NCI-H526 treated with DMSO at 0.1 percent for 48 hours (cell line): ENCODE measurements at regions not wholly inside any gene's neighbourhood (a gene's known extent, or its start where the extent isn't known, plus 50 kb on each side); places are given as distances from the start of the nearest gene placed in this dataset.
A peak's percentile ranks its signal among the peaks of the same experiment; 100 is the strongest.

ENCODE experiments used
- DNase-seq: peaks from one replicate; lab custom pipeline; 2025; lab: John Stamatoyannopoulos, UW

DNA sequence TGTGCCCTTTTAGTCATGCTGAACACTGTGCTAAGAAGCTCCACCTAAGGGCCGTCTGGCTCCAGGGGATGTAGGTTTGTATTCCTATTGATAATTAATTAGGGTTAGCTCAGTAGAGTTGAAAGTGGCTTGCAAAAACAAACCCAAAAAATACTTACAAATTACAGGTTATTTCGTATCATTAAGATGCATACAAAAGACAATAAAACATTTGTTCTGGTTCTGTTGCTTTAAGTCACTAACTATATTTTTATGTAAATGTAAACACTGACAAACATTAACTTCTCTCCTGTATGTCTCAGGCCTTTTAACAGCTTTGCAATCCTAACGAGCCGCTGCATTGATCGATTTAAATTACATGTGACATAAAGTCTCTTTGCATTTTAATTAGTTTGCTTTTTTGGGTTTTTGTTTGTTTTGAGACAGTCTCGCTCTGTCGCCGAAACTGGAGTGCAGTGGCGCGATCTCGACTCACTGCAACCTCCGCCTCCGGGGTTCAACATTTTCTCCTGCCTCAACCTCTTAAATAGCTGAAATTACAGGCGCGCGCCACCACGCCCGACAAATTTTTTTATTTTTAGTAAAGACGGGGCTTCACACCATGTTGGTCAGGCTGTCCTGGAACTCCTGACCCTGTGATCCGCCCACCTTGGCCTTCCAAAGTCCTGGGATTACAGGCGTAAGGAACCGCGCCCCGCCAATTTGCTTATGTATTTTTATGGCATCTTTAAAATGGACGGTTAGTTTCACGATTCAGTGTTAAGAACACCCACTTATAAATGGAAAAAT lies 110.9 kb downstream of the HFE start:
- peak; percentile 57 for DNase-seq

DNA sequence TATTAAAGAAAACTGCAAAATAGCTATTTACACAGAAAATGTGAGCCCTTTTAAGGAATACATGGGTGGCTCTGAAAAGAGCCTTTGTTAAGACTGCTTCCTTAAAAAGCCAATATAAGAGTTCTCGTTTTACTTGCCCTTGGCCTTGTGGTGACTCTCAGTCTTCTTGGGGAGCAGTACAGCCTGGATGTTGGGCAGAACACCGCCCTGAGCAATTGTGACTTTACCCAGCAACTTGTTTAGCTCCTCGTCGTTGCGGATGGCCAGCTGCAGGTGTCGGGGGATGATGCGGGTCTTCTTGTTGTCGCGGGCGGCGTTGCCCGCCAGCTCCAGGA lies 111.5 kb downstream of the HFE start:
- DNase-seq = peak; percentile 64

DNA sequence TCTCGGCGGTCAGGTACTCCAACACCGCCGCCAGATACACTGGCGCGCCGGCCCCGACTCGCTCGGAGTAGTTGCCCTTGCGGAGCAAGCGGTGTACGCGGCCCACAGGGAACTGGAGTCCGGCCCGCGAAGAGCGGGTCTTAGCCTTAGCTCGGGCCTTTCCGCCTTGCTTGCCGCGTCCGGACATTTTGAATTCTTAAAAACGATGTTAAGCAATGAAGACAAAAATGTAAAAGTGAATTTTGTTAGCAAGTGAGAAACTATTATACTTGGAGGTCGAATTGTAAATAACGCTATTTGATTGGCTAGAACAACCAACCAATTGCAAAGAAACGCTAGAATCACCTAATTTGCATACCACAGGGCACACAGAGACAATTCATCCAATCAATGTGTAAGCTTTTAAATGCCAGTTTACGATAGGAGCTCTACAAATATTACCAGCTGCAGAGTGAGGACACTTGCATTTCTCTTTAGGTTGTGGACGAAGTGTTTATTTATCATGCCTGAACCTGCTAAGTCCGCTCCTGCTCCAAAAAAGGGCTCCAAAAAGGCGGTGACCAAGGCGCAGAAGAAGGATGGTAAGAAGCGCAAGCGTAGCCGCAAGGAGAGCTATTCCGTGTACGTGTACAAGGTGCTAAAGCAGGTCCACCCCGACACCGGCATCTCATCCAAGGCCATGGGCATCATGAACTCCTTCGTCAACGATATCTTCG lies 112.0 kb downstream of the HFE start:
- peak; percentile 97 for DNase-seq

DNA sequence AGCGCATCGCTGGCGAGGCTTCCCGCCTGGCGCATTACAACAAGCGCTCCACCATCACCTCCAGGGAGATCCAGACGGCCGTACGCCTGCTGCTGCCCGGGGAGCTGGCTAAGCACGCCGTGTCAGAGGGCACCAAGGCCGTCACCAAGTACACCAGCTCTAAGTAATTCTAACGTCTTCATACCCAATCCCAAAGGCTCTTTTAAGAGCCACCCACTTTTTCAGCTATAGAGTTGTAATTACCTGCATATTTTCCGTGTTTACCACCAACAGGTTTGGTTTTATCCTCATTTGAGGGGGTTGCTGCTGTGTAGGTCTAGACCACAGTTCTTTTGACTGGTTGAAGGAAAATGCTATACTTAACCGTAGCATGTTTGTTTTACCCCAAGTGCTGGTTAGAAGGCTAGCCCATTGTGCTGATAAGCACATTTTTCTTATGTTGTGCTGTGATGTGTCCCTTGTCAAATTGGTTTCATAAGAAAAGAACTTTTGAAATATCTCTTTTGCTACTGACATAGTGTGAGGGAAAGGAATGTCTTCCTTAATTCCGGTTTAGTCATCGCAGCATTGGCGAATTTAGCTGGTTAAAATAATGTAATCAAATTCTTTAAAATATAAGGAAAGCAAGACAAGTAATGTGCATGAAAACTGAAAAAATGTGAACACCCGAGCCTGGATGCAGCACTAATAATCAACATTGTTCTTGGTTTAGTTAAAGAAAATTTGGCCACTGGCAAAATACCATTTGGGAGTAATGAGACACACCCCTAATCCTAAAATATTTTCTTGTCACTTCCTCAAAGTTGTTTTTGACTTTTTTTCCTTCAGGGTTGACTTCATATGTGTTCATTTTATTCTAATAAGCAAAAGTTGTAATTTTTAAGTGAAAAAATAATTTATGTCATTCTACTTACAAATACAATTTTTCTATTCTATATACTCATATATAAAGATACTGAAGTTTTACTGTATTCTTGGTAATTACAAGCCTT lies 112.8 kb downstream of the HFE start:
- DNase-seq = peak; percentile 73

DNA sequence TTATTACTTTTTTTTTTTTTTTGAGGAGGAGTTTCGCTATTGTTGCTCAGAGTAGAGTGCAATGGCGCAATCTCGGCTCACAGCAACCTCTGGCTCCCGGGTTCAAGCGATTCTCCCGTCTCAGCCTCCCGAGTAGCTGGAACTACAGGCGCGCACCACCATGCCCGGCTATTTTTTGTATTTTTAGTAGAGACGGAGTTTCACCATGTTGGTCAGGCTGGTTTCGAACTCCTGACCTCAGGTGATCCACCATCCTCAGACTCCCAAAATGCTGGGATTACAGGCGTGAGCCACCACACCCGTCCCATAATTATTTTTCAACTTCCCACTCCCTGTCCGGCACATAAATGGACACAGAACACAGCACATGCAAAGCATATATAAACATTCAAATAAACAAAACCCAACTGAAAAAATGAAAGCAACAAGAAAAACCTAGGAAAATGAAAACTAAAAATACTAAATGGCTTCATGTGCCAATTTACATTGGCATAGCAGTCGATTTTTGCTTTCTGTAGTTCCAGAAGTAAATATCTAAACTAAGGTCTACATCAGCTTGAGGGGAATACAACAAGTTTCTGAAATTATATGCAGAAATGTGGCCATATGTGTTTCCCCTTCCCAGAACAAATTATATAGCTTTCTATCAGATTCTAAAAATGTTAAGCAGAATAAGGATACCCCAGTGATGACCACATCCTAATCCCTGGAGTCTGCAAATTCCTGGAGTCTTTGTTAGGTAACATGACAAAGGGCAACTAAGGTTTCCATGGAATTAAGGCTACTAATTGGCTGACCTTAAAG lies 113.9 kb downstream of the HFE start:
- no peak for DNase-seq

DNA sequence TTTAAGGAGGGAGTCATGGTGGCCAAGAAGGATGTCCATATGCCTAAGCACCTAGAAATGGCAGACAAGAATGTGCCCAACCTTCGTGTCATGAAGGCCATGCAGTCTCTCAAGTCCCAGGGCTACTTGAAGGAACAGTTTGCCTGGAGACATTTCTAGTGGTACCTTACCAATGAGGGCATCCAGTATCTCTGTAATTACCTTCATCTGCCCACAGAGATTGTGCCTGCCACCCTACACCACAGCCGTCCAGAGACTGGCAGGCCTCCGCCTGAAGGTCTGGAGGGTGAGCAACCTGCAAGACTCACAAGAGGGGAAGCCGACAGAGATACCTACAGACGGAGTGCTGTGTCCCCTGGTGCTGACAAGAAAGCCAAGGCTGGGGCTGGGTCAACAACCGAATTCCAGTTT lies 115.0 kb downstream of the HFE start:
- DNase-seq = no peak

DNA sequence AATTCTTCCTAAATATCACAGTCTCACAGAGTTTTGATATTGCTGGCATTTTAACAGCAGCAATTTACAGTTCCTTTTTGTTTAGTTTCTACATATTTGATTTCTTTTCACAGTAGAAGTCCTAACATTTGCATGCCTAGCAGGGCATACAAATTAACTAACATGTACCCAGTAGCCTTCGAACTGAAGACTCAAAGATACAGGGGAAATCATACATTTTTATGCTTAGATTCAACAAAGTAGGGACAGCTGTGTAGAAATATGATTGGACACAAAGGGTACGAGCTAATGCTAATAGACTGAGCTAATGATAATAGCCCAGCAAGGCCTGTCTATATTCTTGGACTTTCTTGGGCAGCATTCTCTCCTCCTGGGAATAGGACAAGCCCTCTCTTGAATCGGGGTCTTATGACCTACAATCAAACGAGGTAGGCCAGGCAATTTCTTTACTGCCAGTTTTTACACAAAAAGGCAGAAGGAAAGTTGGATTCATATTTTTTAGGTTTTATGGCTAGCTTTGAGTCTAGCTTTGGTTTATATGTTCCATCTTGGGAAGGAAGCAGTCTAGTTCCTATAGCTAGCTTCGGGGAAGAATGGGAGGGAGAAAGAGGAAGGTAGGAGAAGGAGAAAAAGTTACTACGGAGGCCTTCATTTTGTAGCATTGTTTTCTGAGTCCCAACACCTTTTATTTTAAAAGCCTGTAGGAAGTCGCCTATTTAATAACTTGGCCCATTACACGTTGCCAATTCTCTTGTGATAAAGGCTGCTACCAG lies 115.8 kb downstream of the HFE start:
- DNase-seq = no peak

DNA sequence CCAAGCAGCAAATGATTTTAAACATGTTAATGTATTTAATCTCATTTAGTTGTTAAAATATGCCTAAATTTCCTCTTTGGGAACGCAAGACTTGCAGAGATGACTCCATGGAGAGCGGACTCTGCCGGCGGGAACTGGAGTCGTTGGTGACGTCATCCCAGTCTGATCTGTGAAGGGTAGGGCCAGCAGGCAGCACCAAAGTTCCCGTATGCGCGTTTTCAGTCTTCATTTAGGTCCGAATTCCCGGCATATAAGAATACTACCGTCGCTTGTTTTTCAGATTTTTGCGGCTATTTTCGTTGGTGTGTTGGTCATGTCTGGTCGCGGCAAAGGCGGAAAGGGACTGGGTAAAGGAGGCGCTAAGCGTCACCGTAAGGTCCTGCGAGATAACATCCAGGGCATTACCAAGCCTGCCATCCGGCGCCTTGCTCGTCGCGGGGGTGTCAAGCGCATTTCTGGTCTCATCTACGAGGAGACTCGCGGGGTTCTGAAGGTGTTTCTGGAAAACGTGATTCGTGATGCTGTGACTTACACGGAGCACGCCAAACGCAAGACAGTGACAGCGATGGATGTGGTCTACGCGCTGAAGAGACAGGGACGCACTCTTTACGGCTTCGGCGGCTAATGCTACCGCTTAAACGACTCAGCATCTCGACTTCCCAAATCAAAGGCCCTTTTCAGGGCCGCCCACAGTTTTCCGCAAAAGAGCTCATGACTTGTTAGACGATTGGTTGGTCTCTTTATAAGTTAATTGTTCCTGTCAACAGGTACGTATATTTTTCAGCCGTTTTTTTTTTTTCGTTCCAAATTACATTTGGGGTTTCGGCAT lies 117.3 kb downstream of the HFE start:
- peak; percentile 96 for DNase-seq

DNA sequence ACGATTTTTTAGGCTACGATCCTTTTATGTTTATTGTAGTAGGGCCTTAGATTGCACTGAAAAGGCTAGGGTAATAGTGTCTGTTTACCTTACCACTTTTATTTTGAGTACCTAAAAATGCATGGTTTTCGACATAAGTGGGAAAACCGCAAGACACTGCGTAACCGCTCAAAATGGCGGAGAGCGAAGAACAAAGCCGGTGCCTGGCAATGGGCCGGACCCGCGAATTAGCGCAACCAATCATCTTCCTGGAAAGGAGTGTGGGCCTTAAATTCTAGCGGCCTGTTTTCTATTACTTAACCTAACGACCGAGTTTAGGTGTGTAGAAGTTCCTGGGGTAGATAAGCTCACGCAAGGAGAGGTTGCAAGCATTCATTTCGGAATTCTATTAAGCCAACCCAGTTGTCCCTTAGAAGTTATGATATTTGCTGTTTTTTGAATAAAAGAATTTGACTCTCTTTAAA lies 118.0 kb downstream of the HFE start:
- peak; percentile 78 for DNase-seq

DNA sequence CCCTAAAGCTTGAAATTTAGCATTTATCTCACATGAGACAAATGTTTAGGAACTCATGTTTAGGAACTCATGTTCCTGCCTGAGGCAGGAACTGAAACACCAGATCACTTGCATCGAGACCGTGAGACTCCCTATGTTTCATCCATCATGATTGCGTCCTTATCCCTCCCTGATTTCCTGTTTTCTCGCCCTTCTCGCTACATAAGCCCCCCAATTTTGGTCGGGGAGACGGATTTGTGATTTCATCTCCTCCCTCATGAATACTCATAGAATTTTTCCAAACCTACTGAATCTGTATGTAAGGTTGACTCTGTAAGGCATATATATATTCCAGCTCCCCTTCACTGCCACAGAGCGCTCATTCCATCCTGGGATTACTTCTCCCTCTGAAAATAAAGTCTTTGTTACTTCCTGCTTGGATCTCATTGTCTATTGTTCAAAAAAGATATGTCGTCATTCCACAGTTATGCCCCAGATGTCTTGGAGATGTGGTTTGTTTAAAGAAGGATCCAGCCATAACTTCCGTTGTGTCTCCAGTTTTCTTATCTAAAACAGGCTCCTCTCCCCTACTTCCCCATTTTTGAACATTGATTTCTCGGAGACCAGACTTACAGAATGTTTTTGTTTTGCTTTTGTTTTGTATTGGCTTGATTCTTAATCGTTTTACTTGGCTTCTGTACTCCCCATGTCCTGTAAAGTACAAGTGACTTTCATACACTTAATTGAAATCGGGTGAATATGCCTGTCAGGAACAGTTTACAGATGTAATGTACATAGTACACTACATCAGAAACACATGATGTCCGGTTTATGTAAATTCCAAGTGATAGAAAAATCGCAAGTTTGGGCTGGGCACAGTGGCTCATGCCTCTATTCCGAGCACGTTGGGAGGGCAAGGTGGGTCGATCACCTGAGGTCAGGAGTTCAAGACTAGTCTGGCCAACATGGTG lies 118.7 kb downstream of the HFE start:
- peak; percentile 57 for DNase-seq

DNA sequence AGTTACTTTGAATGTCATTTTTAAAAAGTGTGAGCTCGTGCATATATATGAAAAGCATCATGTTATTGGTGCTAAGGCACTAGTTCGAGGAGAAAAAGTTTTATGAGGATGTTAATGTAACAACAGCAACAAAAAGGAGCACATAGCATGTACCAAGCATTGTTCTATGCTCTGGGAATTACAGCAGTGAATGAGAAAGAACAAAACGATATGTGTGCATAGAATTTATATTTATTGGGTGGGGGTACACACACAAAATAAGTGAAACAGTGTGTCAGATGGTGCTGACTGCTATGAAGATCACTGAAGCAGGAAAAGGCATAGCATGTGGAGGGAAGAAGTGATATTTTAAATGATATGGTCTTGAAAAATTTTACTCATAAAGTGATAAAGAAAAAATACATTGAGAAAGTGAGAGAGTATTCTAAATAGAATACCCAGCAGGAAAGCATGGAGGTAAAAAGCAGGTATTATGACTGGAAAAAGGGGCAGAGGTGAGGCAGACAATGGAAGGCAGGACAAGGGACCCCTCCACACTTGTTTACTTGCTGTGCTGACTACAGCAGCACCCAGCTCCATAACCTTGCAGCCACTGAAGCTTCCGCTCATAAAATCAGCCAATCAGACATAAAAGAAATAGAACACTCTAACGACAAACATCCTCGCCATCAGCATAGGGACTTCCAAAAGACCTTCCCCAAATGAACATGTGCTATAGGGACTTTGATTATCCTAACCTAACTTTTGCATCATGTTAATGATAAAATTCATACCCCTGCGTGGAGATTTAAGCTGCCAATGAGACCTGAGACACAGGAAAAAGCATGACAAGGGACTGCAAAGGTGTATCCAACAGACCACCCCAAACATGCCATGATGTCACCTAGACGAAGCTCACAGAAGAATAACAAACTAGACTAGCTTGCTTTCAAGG lies 119.9 kb downstream of the HFE start:
- no peak for DNase-seq

DNA sequence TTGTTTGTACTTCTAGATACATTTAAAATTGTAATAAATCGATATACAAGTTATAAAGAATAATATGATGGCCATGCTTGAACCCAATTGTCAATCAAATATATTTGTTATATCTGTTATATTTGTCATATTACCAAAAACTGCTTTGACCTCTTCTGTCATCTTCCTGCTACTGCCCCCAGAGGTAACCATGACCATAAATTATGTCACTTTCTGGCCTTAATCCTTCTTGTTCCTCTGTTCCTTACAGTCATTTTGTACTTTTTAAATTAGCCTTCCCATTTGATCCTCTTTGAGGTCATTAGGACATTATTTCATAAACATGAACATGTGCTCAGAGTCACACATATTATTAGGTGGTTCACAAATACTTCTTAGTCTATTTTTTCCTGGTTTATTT lies 124.7 kb downstream of the HFE start:
- no peak for DNase-seq

DNA sequence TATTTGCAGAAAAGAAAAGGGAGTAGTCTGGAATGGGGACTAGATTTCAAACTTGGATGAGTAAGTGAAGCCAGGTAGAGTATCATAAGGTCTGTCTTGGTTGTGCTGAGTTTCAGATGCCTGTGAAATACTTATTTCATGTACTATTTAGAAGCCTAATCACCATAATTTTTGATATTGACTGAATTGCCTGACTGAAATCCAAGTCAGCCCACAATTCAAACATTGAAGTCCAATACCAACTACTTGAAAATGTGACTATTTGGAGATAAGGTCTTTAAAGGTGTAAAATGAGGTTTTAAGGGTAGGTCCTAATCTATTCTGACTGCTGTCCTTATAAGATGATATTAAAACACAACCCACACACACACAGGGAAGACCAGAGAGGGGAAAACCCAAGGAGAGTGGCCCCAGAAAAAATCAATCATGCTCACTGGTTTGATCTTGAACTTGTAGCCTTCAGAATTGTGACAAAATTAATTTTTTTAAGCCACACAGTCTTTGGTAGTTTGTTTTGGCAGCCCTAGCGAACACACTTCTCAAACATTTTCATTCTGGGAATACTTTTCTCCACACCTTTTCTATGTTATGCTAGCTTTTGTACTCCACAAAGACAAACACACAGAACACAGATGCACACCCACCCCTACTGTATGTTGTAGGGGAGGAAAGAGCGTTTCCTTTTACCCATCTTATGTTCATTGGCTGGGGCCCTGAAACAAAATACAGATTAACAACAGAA lies 126.3 kb downstream of the HFE start:
- DNase-seq = no peak

DNA sequence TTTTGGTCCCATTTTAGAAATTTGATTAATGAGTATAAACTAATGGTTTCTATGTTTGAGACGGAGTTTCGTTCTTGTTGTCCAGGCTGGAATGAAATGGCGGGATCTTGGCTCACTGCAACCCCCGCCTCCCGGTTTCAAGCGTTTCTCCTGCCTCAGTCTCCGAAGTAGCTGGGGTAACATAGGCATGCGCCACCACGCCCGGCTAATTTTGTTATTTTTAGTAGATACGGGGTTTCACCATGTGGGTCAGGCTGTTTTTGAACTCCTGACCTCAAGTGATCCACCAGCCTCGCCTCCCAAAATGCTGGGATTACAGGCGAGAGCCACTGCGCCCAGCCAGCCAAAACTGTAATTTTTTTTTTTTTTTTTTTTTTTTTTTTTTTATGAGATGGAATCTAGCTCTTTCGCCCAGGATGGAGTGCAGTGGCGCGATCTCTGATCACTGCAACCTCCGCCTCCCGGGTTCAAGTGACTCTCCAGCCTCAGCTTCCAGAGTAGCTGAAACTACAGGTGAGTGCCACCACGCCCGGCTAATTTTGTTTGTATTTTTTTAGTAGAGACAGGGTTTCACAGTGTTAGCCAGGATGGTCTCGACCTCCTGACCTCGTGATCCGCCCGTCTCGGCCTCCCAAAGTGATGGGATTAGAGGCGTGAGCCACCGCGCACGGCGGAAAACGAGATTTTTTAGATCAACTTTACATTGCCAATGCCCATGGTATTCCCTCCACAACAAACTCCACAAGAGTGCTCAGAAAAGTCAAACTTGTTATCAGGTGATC lies 127.8 kb downstream of the HFE start:
- DNase-seq = no peak

DNA sequence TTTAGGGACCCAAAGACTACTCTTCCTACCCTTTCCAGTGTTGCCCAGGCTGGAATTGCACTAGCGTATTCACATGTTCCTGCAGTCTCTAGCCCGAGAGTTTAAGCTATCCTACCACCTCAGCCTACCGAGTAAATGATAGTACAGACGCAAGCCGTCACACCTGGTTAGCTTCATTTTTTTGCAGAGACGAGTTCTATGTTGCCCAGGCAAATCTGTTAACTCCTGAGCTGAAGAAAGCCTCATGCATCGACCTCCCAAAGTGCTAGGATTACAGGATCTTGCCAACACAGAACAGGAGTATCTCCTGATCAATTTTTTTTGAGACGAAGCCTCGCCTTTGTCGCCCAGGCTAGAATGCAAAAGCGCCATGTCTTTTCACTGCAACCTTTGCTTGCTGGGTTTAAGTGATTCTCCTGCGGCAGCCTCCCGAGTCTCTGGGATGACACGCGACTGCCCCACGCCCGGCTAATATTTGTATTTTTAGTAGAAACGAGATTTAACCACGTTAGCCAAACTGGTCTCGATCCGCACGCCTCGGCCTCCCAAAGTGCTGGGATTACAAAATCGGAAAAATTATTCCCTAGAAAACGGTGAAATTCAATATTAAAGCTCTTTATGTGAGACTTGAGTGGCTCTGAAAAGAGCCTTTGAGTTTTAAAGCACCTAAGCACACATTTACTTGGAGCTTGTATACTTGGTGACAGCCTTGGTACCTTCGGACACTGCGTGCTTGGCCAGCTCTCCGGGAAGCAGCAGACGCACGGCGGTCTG lies 128.5 kb downstream of the HFE start:
- peak; percentile 65 for DNase-seq
